Tibial artery (tissue), 4 donors: ENCODE measurements at regions not wholly inside any gene's neighbourhood (a gene's known extent, or its start where the extent isn't known, plus 50 kb on each side); places are given as distances from the start of the nearest gene placed in this dataset.
A peak's percentile ranks its signal among the peaks of the same experiment; 100 is the strongest.

ENCODE experiments used
- DNase-seq, 2 donors: peaks; one replicate each; pipeline ENCODE4 v3.0.0-alpha.2; 2019
- H3K27ac ChIP-seq, 2 donors: fragments of 200-600 bp; sonication (generic) in 1 of 2; 1 replicate in 1 of 2; 2 replicates in 1 of 2; pipeline ENCODE4 v1.5.1; 2018 to 2019; ENCODE audit warnings: mild to moderate bottlenecking in 1 of 2
- H3K27me3 ChIP-seq, 2 donors: fragments of 200-600 bp; sonication (generic) in 1 of 2; one replicate each; pipeline versions ENCODE4 v1.5.1 to v1.6.0; 2016 to 2019
- H3K36me3 ChIP-seq, 3 donors: fragments of 200-600 bp; sonication (generic) in 2 of 3; one replicate each; pipeline ENCODE4 v1.5.1; 2016 to 2019; ENCODE audit warnings: mild to moderate bottlenecking in 2 of 3
- H3K4me1 ChIP-seq, 4 donors: fragments of 200-600 bp; sonication (generic) in 2 of 4; 1 replicate in 3 of 4; 2 replicates in 1 of 4; pipeline ENCODE4 v1.5.1; 2016 to 2019
- H3K4me3 ChIP-seq, 2 donors: fragments of 200-600 bp; sonication (generic) in 1 of 2; 1 replicate in 1 of 2; 2 replicates in 1 of 2; pipeline ENCODE4 v1.5.1; 2018 to 2019; ENCODE audit warnings: mild to moderate bottlenecking in 2 of 2
- H3K9me3 ChIP-seq, 3 donors: fragments of 200-600 bp; sonication (generic) in 1 of 3; one replicate each; pipeline ENCODE4 v1.5.1; 2016 to 2019
- intact Hi-C: fragments of 100-400 bp; cut with DNase I; formaldehyde crosslinking; loops from one replicate; pipeline ENCODE4 v1.15.0; 2023; ENCODE audit warnings: low total_unique reads
- TF ChIP-seq, protein P1 (sequence below), 2 experiments: fragments of 200-600 bp in 1 of 2; fragments of 450-650 bp in 1 of 2; IDR thresholded peaks; one replicate each; pipeline ENCODE4 v1.5.1; 2017 to 2019; ENCODE audit warnings: antibody characterized with exemption in 2 of 2, mild to moderate bottlenecking in 1 of 2, moderate library complexity in 1 of 2

- peak; percentile 55 to 72 for DNase-seq
These were observed 158.6 kb upstream of the PARP11 start for GRCh38 chr12:4031703-4032291.

DNA sequence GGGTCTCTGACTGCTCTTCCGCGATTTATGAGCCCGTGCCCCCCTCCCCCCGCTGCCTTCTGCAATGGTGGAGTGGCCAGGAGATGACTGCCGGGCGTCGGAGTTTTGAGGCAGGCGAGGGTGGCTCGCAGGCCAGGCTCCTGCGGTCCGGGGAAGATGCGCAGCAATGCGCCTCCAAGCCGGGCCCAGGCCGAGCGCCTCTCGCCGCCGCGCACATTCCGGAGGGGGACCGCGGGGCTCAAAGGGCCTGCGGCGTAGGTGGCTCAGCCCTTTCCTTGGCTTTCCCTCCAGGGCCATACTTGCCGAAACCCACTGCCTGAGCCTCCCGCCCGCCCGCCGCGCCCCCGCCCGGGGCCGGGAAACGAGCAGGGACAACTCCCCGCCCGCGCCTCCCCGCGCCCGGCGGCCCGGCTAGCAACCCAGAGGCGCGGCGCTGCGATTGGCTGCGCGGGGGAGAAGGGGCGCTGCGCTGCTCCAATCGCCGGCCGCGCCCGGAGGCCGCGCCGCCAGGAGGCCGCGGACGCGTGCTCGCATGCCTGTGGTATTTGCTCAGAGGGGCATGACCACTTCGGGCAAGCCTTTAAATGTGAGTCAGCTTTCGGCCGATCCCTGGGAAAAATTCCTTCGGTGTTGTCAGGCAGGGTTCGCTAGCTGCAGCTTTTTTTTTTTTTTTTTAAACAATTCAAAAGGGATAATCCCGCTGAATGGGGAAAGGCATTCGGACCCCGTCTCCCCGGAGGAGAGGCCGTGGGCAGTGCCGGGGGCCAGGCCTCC is 157.9 kb upstream of the PARP11 start:
- H3K4me1 ChIP-seq: peaks cover 0 to 12% (median 11%) of the 10 kb centered on the region in 4 donors
- H3K36me3 ChIP-seq: no peaks in the 10 kb centered on the region
- intact Hi-C loops: loop anchor here (2.0 kb wide), 1 partner anchor 246 kb away; no protein-coding TSS in a partner anchor
- TF ChIP-seq, protein P1, sequence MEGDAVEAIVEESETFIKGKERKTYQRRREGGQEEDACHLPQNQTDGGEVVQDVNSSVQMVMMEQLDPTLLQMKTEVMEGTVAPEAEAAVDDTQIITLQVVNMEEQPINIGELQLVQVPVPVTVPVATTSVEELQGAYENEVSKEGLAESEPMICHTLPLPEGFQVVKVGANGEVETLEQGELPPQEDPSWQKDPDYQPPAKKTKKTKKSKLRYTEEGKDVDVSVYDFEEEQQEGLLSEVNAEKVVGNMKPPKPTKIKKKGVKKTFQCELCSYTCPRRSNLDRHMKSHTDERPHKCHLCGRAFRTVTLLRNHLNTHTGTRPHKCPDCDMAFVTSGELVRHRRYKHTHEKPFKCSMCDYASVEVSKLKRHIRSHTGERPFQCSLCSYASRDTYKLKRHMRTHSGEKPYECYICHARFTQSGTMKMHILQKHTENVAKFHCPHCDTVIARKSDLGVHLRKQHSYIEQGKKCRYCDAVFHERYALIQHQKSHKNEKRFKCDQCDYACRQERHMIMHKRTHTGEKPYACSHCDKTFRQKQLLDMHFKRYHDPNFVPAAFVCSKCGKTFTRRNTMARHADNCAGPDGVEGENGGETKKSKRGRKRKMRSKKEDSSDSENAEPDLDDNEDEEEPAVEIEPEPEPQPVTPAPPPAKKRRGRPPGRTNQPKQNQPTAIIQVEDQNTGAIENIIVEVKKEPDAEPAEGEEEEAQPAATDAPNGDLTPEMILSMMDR (IDR thresholded peaks at IDR 0.05): peak; percentile 3 to 11
- peak overlapping the region; percentile 89 to 94 for H3K27ac ChIP-seq
- peak; percentile 91 to 97 for DNase-seq
- H3K9me3 ChIP-seq: no peaks in the 10 kb centered on the region
- no peaks in the 10 kb centered on the region for H3K27me3 ChIP-seq
- peak overlapping the region; percentile 57 to 77 for H3K4me3 ChIP-seq

More at GRCh38 chr12:4031703-4032291, 158.6 kb upstream of the PARP11 start:
- Histone ChIP-seq H3K4me1 (peaks cover 0 to 12% (median 11%) of the 10 kb centered on the region in 4 donors), H3K27ac (peak overlapping the region; percentile 89 to 94), H3K27me3 (no peaks in the 10 kb centered on the region), H3K4me3 (peak overlapping the region; percentile 57 to 77), H3K36me3 (no peaks in the 10 kb centered on the region), H3K9me3 (no peaks in the 10 kb centered on the region)
- intact Hi-C loops: loop anchor here (2.0 kb wide), 1 partner anchor 245 kb away; no protein-coding TSS in a partner anchor
- TF ChIP-seq, protein P1 (IDR thresholded peaks at IDR 0.05): no peak

GRCh38 chr12:4027412-4027811 is 154.2 kb upstream of the PARP11 start:
- Histone ChIP-seq H3K27me3 (no peaks in the 10 kb centered on the region), H3K27ac (no peak overlapping the region), H3K4me3 (no peak overlapping the region), H3K4me1 (peaks cover 0 to 12% (median 11%) of the 10 kb centered on the region in 4 donors), H3K9me3 (no peaks in the 10 kb centered on the region), H3K36me3 (no peaks in the 10 kb centered on the region)
- TF ChIP-seq, protein P1 (IDR thresholded peaks at IDR 0.05): no peak
- intact Hi-C loops: no loop called here
- DNase-seq: no peak

GRCh38 chr12:4026517-4026916 is 153.3 kb upstream of the PARP11 start:
- intact Hi-C loops: no loop called here
- TF ChIP-seq, protein P1 (IDR thresholded peaks at IDR 0.05): no peak
- Histone ChIP-seq H3K4me1 (peaks cover 0 to 6% (median 5%) of the 10 kb centered on the region in 4 donors), H3K27ac (no peak overlapping the region), H3K36me3 (no peaks in the 10 kb centered on the region), H3K4me3 (no peak overlapping the region), H3K9me3 (no peaks in the 10 kb centered on the region), H3K27me3 (no peaks in the 10 kb centered on the region)
- no peak for DNase-seq

DNA sequence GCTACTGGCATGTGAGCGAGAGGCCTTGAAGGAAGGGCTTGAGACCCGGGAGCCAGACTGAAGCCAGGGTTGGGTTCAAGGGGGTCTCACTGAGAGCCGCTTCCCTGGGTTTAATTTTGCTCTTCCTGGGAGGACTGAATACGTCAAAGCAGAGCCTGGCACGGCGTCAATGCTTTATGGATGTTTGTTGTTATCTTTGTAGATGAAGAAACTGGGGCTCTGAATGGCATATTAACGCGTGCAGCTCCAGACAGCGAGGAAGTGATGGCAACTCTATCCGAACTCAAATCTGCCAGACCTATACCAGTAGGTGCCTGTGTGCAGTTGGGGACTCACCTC is 152.8 kb upstream of the PARP11 start:
- H3K27ac ChIP-seq: no peak overlapping the region

More for the DNA sequence above, 152.8 kb upstream of the PARP11 start:
- no peak overlapping the region for H3K4me3 ChIP-seq
- no peak for DNase-seq
- H3K27me3 ChIP-seq: no peaks in the 10 kb centered on the region
- no peaks in the 10 kb centered on the region for H3K36me3 ChIP-seq
- intact Hi-C loops: no loop called here
- peaks cover 0 to 4% (median 4%) of the 10 kb centered on the region in 4 donors for H3K4me1 ChIP-seq
- H3K9me3 ChIP-seq: no peaks in the 10 kb centered on the region
- TF ChIP-seq, protein P1 (IDR thresholded peaks at IDR 0.05): no peak
